Fibroblast of lung (primary cell): ENCODE measurements at regions not wholly inside any gene's neighbourhood (a gene's known extent, or its start where the extent isn't known, plus 50 kb on each side); places are given as distances from the start of the nearest gene placed in this dataset.

Experiments used
- EZH2 ChIP-seq: IDR thresholded peaks from 2 replicates; pipeline ENCODE4 v1.5.1; 2012; ENCODE audit warnings: low read length, control low read depth, mild to moderate bottlenecking; ENCODE audit errors: missing control alignments
- TF ChIP-seq, protein P1 (sequence below), 2 donors: IDR thresholded peaks in 1 of 2; conservative IDR thresholded peaks in 1 of 2; 1 replicate in 1 of 2; 2 replicates in 1 of 2; pipeline ENCODE4 v1.5.1; 2011 to 2012; ENCODE audit warnings: low read length in 2 of 2, control low read depth in 1 of 2, inconsistent platforms in 1 of 2, low read depth in 1 of 2, mild to moderate bottlenecking in 1 of 2

DNA sequence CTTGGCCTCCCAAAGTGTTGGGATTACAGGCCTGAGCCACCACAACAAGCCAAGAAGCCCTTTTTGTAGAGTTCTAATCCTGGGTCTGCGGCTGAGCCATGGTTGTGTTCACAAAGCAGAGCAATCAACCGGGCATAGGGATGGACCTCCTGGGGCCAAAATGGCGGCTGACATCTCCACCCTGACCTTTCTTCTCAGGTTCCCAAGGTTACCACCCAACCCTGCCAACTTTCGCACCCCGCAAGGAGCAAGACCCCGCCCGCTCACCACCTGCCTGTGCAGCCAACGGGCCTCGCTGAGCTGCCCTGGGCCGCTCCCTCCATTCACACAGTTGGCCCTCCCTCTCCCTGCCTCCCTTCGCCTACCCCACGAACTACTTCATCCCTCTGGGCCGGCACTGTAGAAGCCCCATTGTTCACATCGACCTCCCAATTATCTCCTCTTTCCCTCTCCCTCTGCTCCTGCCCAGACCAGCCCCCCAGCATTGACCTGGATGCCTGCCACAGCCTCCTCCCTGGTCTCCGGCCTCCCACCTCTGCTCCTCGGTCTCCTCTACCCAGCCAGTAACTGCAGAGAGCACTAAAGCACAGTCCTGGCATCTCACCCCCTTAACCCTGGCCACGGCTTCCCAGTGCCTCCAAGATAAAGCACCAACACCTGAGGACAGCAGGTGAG, 62.0 kb upstream of the TFRC start:
- TF ChIP-seq, protein P1, sequence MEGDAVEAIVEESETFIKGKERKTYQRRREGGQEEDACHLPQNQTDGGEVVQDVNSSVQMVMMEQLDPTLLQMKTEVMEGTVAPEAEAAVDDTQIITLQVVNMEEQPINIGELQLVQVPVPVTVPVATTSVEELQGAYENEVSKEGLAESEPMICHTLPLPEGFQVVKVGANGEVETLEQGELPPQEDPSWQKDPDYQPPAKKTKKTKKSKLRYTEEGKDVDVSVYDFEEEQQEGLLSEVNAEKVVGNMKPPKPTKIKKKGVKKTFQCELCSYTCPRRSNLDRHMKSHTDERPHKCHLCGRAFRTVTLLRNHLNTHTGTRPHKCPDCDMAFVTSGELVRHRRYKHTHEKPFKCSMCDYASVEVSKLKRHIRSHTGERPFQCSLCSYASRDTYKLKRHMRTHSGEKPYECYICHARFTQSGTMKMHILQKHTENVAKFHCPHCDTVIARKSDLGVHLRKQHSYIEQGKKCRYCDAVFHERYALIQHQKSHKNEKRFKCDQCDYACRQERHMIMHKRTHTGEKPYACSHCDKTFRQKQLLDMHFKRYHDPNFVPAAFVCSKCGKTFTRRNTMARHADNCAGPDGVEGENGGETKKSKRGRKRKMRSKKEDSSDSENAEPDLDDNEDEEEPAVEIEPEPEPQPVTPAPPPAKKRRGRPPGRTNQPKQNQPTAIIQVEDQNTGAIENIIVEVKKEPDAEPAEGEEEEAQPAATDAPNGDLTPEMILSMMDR (conservative IDR thresholded peaks at IDR 0.05 in 1 of 2, IDR thresholded peaks at IDR 0.05 in 1 of 2; ENCODE audit: low read depth in 1 of 2, low read length in 2 of 2) = no peak
- no peak for TF ChIP-seq EZH2
